GM10266 (cell line): ENCODE measurements at regions not wholly inside any gene's neighbourhood (a gene's known extent, or its start where the extent isn't known, plus 50 kb on each side); places are given as distances from the start of the nearest gene placed in this dataset.

ENCODE experiments used
- DNase-seq: peaks from one replicate; pipeline ENCODE4 v3.0.0; 2012; ENCODE audit errors: extremely low spot score
- CTCF ChIP-seq: IDR thresholded peaks from 2 replicates; pipeline ENCODE4 v1.5.1; 2012; ENCODE audit warnings: mild to moderate bottlenecking, low read depth; ENCODE audit not compliant: control insufficient read depth, insufficient read depth; ENCODE audit errors: missing control alignments

GRCh38 chr11:127998421-127998820 is 588.9 kb downstream of the ETS1 start:
- no peak for DNase-seq
- no peak for TF ChIP-seq CTCF

- TF ChIP-seq CTCF: no peak
- DNase-seq: no peak
These were observed 589.8 kb downstream of the ETS1 start for GRCh38 chr11:127997594-127997993.

GRCh38 chr11:127996825-127997224 is 590.5 kb downstream of the ETS1 start:
- no peak for DNase-seq
- TF ChIP-seq CTCF: no peak

- TF ChIP-seq CTCF: no peak
- DNase-seq: no peak
These were observed 591.4 kb downstream of the ETS1 start for GRCh38 chr11:127995921-127996320.

- no peak for TF ChIP-seq CTCF
- DNase-seq: no peak
These were observed 592.6 kb downstream of the ETS1 start for GRCh38 chr11:127994736-127995135.

- no peak for TF ChIP-seq CTCF
- no peak for DNase-seq
These were observed 593.6 kb downstream of the ETS1 start for GRCh38 chr11:127993788-127994187.

- no peak for DNase-seq
- no peak for TF ChIP-seq CTCF
These were observed 594.1 kb downstream of the ETS1 start for GRCh38 chr11:127993281-127993680.
